NCI-H510A treated with DMSO at 0.1 percent for 48 hours (cell line): ENCODE measurements at regions not wholly inside any gene's neighbourhood (a gene's known extent, or its start where the extent isn't known, plus 50 kb on each side); places are given as distances from the start of the nearest gene placed in this dataset.

Experiments
- DNase-seq: peaks from one replicate; lab custom pipeline; 2025; lab: John Stamatoyannopoulos, UW

GRCh38 chr5:35420200-35420599 is 189.9 kb upstream of the PRLR start:
- no peak for DNase-seq

- no peak for DNase-seq
Observed at GRCh38 chr5:35417040-35417439, 186.8 kb upstream of the PRLR start.

GRCh38 chr5:35416217-35416988 is 186.1 kb upstream of the PRLR start:
- DNase-seq: no peak

GRCh38 chr5:35415309-35415708 is 185.0 kb upstream of the PRLR start:
- no peak for DNase-seq

GRCh38 chr5:35409361-35409760 is 179.1 kb upstream of the PRLR start:
- DNase-seq: no peak

GRCh38 chr5:35408146-35408545 is 177.9 kb upstream of the PRLR start:
- no peak for DNase-seq

GRCh38 chr5:35407697-35408096 is 177.4 kb upstream of the PRLR start:
- DNase-seq: no peak

GRCh38 chr5:35405938-35406337 is 175.7 kb upstream of the PRLR start:
- no peak for DNase-seq

- no peak for DNase-seq
Observed at GRCh38 chr5:35404701-35405100, 174.4 kb upstream of the PRLR start.

GRCh38 chr5:35393901-35394300 is 163.6 kb upstream of the PRLR start:
- DNase-seq: no peak

- no peak for DNase-seq
Observed at GRCh38 chr5:35384658-35385057, 154.4 kb upstream of the PRLR start.

- no peak for DNase-seq
Observed at GRCh38 chr5:35383041-35383440, 152.8 kb upstream of the PRLR start.

GRCh38 chr5:35377653-35378052 is 147.4 kb upstream of the PRLR start:
- no peak for DNase-seq

GRCh38 chr5:35374584-35374983 is 144.3 kb upstream of the PRLR start:
- no peak for DNase-seq

GRCh38 chr5:35373249-35373648 is 143.0 kb upstream of the PRLR start:
- DNase-seq: no peak

GRCh38 chr5:35372482-35372881 is 142.2 kb upstream of the PRLR start:
- no peak for DNase-seq

GRCh38 chr5:35371951-35372426 is 141.7 kb upstream of the PRLR start:
- DNase-seq: no peak

- DNase-seq: no peak
Observed at GRCh38 chr5:35370871-35371270, 140.6 kb upstream of the PRLR start.

GRCh38 chr5:35369965-35370790 is 139.9 kb upstream of the PRLR start:
- DNase-seq: no peak

- no peak for DNase-seq
Observed at GRCh38 chr5:35367526-35367925, 137.2 kb upstream of the PRLR start.

- DNase-seq: no peak
Observed at GRCh38 chr5:35365758-35366157, 135.5 kb upstream of the PRLR start.

- DNase-seq: no peak
Observed at GRCh38 chr5:35364350-35364749, 134.1 kb upstream of the PRLR start.

- no peak for DNase-seq
Observed at GRCh38 chr5:35363387-35363965, 133.2 kb upstream of the PRLR start.
